Activated T-cell treated with anti-CD3 and anti-CD28 coated beads, Interleukin-2, amount 50 U/mL, for 48 hours (primary cell): ENCODE measurements at regions not wholly inside any gene's neighbourhood (a gene's known extent, or its start where the extent isn't known, plus 50 kb on each side); places are given as distances from the start of the nearest gene placed in this dataset.
"Not testable (repeated sequence)": the region's sequence is repeated elsewhere in the genome, so short reads cannot be mapped to it uniquely, and the experiment has no call there.

ENCODE experiments used
- DNase-seq, 2 experiments: peaks; one replicate each; pipeline ENCODE4 v3.0.0-alpha.2; 2020

GRCh38 chr6:27616328-27617045 is 143.6 kb upstream of the ZNF184 start:
- DNase-seq: no peak

DNA sequence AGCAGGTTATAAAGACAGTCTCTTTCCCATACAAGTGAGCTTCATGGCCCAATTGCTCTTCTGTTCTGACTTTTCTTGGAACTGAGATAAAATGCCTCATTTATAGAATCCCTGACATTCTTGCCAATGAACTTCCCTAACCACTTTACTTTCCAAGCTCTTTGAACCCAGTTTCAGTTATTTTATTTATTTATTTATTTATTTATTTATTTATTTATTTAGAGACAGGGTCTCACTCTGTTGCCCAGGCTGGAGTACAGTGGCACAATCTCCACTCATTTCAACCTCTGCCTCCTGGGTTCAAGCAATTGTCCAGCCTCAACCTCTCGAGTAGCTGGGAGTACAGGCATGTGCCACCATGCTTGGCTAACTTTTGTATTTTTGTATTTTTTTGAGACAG is 138.5 kb upstream of the ZNF184 start:
- no peak for DNase-seq

DNA sequence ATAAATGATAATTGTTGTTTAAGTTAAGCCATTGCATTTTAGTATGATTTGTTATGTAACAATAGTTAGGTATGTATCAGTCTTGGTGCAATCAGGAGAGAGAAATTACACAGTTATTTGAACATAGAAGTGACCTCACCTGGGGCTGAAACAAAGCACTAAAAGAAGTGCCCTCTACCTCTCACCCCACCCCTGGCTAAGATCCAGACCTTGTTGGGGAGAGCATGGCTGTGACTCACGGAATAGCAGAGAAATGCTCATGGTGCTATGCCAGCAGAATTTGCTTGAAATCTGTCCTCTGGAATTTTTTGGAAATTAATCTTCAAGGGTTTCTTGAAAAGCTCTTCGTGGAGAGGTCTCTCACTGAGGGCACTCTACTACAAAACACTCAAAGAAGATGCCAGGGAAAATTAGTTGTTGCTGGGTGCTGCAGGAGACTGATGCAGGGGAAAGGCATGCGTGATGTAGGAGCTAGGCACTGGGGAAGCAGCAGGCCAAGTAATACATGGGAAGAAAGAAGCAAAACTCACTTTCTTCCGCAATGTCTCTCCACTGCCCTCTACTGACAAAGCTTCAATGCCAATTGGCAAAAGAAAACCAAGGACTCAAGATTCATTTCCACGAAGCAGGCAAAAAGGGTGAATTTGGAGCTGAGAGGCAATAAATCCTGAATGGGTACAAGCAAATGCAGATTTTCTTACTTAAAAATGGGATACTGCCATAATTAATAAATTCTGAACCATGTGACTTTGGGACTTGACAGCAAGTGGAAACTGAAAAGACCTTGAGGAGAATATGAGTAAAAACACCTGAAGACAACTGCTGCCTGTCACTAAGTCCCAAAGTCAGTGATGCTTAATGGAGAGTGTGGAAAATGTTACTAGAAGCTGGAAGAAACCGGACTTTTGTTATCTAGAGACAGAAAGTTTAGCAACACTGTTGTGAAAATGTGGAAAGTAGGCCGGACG is 136.3 kb upstream of the ZNF184 start:
- DNase-seq: no peak

DNA sequence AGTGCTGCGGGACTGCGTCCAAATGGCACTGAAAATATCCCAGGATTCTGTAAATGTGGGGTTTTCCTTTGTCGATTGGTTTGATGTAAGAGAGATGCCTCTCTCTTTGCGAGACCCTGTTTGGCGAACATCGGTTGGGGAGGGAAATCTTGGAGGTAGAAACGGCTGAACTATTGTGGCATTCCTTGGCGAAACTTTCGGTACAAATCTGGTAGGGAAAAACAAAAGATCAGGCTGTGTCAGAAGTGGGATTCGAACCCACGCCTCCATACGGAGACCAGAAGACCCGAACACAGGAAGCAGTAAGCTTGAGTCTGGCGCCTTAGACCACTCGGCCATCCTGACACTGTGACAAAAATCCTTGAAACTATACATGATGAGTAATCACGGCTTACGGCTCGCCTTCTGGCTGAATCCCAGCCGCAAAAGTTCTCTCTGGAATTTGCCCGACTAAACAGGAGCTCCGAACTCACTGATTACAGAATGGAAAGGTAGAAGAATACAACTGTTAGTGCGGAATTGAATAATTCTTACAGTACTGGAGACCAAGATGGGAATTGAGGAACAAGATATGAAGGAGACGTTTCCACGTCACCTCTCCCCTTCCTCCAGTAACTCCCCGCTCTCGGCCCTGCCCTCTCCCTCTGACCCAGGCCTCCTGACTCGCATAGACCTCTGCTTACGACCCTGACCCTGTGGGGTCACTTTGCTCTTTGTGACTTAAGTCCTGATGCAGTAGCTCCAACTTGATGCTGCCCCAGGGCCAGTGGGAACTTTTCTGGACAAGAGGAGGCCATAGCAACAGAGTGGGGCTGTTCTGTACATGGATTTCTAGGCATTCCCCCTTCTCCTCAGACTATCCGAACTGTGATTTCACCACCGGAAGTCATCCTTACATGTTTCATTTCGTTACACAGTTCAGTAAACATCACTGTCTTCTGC is 132.8 kb upstream of the ZNF184 start:
- DNase-seq: peak; percentile 49 to 58

- no peak for DNase-seq
These were observed 132.1 kb upstream of the ZNF184 start for GRCh38 chr6:27604986-27605385.

GRCh38 chr6:27601668-27602254 is 128.9 kb upstream of the ZNF184 start:
- DNase-seq: no peak

GRCh38 chr6:27599859-27600532 is 127.1 kb upstream of the ZNF184 start:
- DNase-seq: no peak

DNA sequence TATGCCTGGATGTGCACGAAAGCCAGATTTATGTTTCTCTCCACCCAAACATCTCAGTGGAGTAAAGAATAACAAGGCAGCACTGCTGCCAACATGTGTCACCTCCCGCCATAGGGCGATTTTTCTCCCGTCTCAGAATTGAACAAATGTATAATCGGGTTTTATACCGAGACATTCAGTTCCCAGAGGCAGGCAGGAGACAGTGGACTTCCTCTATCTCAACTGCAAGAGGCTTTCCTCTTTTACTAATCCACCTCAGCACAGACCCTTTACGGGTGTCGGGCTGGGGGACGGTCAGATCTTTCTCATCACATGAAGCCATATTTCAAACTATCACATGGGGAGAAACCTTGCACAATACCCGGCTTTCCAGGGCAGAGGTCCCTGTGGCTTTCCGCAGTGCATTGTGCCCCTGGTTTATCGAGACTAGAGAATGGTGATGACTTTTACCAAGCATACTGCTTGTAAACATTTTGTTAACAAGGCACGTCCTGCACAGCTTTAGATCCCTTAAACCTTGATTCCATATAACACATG is 124.2 kb upstream of the ZNF184 start:
- DNase-seq: not testable (repeated sequence)

GRCh38 chr6:27593861-27594260 is 121.0 kb upstream of the ZNF184 start:
- no peak for DNase-seq

DNA sequence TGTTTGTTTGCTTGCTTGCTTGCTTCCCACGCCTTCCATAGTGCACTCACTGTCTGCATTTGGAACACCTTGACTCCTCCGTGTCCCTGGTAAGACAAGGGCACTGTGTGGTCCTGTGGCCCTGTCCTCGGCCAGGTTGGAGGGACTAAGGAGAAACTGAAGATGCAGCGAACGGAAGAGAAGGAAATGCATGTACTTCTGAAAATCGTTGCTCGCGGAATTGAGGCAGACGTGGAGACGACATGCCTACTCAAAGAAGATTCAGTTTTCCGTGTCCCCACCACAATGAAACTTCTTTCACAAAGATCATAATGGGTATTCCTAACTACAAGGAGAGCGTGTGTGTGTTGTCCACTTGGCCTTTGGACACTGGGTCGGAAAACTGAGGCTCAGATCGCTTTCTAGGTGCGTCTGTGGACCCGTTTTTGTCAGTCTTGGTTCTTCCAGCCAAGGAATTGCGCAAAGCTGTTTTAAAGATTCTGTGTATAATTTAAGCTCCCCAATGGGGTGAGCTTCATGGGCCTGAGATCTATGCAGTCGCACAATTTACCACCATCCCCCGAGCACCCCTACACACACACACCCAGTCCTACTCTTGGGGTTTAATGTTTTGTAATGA is 120.4 kb upstream of the ZNF184 start:
- DNase-seq: peak in 1 of 2 experiments; percentile 26

DNA sequence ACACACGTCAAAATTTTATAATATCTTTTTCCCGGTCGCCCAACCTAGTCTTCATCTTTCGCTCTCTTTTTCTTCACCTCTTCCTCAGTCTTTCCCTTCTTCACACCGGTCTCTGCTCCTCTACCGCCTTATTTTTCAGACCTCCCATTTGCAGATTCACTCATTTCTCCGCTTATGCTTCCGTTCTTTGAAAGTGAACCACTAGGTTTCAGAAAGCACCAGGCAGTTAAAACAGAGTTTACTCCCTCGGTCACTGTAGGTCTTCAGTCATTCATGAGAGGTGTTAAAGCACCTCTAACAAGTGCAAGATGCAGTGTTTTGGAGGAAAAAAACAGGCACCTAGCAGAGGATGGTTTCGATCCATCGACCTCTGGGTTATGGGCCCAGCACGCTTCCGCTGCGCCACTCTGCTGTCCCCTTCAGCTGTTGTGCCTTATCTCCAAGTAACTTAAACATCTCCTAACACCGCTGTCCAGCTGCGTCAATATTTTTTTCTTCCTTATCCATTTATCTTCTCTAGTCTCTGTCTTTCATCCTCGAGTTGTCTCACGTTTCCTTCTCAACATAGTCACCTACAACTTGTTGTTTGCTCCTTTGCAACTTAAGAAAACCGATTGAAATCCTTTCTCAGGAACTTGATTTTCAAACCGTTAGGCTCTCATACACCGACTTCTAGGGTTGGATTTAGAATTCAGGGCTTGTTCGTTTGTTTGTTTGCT is 119.7 kb upstream of the ZNF184 start:
- DNase-seq: peak; percentile 74 to 81

GRCh38 chr6:27591699-27592480 is 119.0 kb upstream of the ZNF184 start:
- DNase-seq: peak; percentile 19 to 30

DNA sequence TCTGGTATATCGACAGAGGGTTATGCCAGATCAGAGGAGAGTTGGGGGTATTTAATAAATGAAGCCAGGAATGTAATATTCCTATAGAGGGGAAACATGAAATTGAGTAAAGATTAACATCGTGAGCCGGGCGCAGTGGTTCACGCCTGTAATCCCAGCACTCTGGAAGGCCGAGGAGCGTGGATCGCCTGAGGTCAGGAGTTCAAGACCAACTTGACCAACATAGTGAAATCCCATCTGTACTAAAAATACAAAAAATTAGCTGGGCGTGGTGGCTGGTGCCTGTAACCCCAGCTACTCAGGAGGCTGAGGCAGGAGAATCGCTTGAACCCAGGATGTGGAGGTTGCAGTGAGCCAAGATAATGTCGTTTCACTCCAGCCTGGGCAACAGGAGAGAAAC is 112.4 kb upstream of the ZNF184 start:
- DNase-seq: not testable (repeated sequence)

- no peak for DNase-seq
These were observed 111.4 kb upstream of the ZNF184 start for GRCh38 chr6:27584326-27584725.

DNA sequence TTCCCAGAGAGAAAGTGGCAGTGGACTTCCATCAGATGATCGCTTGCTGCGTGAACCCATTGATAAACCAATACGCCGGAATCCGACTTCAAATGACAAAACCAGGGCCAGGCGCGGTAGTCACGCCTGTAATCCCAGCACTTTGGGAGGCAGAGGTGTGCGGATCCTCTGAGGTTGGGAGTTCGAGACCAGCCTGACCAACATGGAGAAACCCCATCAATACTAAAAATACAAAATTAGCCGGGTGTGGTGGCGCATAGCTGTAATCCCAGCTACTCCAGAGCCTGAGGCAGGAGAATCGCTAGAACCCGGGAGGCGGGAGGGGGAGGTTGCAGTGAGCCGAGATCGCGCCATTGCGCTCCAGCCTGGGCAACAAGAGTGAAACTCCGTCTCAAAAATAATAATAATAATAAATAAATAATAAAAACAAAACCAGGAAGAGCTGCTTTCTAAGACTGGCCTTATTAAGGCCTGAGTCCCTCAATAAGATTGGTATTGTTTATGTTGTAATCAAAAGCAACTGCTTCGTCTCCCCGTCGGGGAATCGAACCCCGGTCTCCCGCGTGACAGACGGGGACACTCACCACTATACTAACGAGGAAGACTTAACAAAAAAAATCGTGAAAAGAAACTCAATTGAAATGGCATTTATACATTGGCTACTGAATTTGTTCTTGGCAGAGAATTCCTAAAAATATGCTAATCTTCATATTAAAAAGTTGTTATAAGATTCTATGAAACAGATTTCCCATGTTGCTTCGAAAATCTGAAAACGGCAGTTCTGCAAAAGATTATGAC is 110.2 kb upstream of the ZNF184 start:
- DNase-seq: peak; percentile 80 to 81

GRCh38 chr6:27579973-27580372 is 107.1 kb upstream of the ZNF184 start:
- DNase-seq: no peak

- no peak for DNase-seq
These were observed 105.0 kb upstream of the ZNF184 start for GRCh38 chr6:27577922-27578321.

GRCh38 chr6:27575594-27576361 is 102.9 kb upstream of the ZNF184 start:
- DNase-seq: no peak
